HG03520 (cell line): ENCODE measurements at regions not wholly inside any gene's neighbourhood (a gene's known extent, or its start where the extent isn't known, plus 50 kb on each side); places are given as distances from the start of the nearest gene placed in this dataset.
A peak's percentile ranks its signal among the peaks of the same experiment; 100 is the strongest.

Source experiments
- ATAC-seq: cut with Tn5 transposase; IDR thresholded peaks from one replicate; pipeline ENCODE4 v1.9.1; 2021; ENCODE audit warnings: mild to moderate bottlenecking, moderate library complexity; ENCODE audit not compliant: unreplicated experiment

DNA sequence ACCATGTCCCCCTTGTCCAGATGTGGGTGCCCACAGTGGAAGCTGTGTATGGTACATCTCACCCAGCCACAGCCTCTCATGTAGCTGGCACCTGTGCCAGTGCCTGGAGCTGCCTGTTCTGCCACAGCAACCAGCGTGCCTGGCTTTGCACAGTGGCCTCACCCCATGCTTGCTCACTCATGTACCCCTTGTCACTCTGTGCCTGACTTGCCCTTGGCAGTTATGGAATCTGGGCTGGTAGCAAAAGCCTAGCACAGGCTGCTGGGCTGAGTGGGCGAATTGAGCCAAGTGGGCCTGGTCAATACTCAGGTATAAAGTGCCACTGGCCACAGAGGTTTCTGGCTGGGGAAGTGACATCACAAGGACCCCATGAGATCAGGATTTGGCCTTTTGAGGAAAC, 264.2 kb downstream of the INSC start:
- no peak for ATAC-seq

DNA sequence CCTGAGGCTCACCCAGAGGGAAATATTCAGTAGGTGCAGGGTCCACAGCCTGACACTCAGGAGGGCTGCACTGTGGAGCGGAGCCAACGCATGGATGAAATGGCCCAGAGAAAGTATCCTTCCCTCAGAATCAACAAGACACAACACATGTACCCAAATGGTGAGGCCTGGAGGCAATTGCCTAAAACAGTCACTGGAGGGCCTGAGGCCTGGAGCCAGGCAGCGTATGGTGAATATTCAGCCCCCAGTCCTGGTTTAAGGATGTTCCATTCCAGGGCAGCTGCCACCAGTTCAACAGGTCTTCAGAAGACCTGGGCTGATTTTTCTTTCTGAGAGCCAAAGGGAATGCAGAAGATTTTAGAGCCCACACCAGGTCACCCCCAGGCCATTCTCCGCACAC, 264.8 kb downstream of the INSC start:
- ATAC-seq, result no peak

DNA sequence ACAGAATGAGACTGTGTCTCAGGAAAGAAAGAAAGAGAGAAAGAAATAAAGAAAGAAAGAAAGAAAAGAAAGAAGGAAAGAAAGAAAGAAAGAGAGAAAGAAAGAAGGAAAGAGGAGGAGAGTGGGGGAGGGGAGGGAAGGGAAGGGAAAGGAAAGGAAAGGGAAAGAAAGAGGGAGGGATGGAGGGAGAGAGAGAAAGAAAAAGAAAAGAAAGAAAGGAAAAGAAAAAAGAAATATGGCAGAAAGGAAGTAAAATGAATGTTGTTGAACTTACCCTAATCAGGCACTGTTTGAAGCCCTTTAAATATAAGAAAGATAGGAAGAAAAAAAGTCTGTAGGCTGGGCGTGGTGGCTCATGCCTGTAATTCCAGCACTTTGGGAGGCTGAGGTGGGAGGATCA, 276.1 kb downstream of the INSC start:
- ATAC-seq, result no peak

DNA sequence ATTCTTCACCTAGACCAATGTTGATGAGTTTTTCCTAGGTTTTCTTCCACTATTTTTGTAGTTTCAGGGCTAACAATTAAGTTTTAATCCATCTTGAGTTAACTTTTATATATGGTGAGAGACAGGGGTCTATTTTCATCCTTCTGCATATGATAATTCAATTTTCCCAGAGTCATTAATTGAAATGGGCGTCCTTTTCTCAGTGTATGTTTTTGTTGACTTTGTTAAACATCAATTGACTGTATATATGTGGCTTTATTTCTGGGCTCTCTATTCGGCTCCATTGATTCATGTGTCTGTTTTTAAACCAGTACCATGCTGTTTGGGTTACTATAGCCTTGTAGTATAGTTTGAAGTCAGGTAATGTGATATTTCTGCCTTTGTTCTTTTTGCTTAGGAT, 282.1 kb downstream of the INSC start:
- ATAC-seq, result no peak

DNA sequence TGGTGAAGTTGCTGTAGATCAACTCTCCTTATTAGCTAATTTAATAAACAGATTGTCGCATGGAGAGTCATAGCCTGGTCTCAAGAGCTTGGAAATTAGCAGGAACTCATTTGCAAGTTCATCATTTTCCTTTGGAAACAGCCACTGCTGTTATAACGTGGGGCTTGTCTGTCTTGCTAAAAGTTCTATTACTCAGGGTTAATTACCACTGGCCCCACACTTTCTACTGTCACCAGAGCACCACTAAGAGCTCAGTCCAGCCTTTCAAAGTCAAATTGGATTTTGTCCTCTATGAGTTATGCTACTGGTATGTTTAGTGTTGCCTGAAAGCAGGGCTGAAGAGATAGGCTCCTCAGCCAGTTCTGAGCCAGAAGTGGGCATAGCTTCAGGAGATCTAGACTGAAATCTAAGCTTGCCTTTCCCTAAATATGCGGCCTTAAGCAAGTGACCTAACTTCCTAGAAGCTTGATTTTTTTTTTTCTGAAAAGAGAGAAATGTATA, 292.2 kb downstream of the INSC start:
- ATAC-seq, result no peak

DNA sequence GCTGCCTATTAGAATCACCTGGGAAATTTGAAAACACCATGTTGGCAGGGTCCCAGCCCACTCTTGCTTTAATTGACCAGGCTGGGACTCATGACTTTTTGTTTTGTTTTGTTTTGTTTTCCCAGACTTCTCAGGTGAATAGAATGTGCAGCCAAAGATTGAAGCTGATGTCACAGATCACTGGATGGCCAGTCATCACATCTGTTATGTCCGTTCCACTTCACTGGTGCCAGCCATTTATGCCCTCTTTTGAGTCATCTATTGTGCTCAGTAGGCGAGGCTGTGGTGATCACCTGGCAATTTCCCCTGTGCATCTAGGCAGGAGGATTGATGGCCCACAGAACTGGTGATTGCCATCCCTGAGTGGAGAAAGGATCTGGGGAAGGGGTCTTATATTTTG, 297.3 kb downstream of the INSC start:
- peak; percentile 60 for ATAC-seq

DNA sequence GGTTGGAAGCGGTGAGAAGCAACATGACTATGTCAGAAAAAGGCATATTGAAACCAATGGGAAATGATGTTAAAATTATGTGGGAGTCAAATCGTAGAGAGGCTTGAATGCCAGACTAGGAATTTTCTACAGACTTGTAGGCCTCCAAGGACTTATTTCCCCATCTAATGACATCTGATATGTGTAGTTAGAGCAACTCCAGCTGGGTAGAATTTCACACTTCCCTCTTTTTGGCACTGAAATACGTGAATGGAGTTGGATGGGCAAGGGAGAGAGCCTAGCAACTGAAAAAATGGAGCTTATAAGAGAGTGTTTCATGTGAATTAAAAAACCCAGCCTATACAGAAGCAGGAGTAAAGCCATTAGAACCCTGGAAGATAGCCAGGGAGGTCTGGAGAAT, 304.2 kb downstream of the INSC start:
- no peak for ATAC-seq

DNA sequence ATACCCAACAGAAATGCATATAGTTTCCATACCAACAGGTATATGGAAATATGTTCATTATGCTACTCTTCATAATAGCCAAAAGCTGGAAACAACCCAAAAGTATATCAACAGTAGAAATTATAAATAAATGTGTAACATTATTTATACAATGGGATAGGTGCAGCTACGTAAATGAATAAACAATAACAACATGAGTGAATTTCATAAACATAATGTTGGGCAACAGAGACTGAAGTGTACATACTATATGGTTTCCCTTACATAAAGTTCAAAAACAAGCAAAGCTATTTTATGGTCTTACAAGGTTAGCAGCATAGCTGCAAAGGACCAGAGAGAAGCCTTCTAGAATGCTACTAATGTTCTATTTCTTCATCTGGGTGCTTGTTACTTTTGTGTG, 305.0 kb downstream of the INSC start:
- ATAC-seq, result no peak

DNA sequence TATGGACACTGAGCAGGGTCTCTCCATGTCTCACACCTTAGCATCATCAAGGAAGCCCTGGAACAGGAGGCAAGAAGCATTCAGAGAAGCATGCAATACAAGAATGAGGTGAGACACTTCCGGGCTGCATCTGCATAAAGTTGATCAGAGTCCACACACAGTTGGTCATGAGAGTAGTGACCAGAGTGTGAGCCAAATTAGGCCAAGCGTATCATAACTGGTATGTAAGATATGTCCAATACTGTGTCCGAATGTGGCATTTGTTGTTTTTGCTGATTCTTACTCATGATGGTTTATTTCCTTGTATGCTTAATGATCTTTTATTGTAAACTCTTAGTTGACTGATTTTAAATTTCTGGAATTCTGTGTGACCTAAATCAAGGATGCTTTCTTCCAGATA, 315.7 kb downstream of the INSC start:
- ATAC-seq, result no peak

DNA sequence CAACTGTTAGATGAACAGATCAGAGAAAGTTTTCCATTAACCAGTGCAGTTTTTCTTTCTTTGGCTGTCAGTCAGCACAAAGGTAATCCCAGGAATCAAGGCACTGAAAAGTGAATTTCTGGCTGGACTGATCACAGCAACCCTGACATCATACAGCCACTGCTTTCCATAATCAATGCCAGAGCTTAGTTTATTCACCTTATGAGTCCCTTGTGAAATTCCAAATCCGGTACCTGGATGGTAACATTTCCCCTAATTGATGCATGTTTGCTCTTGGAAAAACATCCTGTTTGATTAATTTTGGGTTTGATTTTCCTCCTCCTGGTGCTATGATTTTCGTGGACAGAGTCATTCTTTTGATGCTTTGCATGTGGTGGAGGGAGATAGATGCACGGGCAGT, 319.8 kb downstream of the INSC start:
- no peak for ATAC-seq

DNA sequence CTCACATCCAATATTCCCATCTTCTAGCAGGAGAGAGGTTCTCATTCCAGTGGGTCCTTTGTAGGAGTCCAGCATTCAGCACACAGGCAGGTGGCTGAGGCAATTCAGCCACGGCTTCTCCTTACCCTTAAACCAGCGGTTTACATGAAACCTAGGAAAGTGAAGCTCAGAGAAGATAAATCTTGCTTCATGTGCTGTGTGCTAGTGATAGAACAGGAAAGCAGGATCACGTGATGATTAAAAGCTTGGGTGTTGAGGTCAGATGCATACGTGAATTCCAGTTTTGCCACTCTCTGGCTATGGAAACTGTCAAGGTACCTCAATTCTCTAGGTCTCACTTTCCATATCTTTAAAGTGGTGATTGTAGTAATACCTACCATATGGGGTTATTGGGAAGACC, 331.6 kb downstream of the INSC start:
- ATAC-seq, result no peak

DNA sequence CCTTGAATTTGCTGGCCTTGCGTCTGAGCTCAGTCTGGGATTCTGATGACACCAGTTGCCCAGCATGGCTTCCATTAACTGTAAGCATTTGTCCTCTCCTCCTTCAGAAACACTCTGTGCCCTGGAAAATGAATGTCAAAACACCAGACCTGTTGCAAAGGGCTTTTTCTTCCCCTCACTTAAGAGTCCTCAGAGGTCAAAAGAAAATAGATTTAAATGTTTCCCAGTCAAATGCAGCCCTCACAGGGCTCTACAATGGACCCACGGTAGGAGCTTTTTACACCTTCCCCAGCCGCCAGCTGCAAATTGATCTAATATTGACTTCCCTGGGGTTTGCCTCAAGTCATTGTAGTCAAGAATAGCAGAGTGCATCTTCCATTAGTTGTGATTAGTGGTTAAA, 332.2 kb downstream of the INSC start:
- ATAC-seq, result no peak

DNA sequence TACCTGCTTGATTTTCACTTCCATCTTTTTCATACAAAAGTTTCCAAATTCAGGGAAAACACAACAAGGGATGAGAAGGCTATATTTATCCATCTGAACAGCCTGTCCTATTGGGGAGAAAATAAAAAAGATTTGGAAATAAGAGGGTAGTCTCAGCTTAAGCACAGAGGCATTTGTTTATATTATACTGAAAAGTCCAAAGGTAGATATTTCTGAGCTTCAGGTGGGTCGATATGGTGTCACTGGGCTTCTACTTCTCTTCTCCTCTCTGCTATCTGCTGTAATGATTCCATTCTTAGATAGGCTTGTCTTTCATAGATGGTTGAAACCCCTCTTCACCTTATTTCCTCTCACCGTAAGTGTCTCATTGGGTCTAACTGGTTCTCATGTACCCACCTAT, 337.0 kb downstream of the INSC start:
- no peak for ATAC-seq

DNA sequence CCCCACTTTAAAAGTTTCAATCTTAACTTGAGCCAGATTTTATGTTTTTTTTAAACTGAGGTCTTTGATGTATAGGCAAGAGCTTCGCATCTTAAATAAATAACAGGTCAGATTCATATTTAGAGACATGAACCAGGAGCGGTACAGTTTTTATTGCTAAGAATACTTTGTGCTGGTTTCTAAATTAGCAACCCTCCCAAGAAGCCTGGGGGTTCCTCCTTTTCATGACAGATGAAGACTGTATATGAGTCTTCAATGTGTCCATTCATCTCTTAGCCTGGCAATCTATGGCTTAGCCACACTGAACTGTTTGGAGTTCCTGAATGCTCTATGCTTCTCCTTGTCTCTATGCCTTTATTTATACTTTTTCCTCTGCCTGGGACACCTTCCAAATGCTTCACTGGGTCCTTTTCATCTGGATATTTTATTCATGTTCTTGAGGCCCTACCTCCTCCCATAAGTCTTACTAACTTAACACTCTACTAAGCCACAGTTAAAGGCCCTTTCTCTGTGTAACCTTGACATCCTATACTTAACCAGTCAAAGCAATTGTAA, 338.6 kb downstream of the INSC start:
- no peak for ATAC-seq

DNA sequence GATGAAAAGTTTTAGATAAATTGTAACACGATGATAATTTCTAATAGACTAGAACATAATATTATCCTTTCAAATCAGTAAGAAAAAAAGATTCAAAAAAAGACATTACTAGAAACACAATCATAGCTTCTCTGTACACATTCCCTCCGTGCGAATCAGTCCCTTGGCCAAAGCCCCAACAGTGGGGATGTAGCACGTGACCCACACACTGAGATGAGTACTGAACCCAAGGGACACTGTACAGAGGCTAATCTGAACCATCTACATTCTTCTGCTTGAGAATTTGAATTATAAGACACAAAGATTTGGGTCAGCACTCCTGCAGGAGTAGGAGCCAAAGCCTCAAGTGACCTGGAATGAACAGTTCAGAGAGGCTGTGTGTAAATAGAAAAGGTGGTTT, 353.7 kb downstream of the INSC start:
- ATAC-seq, result no peak

DNA sequence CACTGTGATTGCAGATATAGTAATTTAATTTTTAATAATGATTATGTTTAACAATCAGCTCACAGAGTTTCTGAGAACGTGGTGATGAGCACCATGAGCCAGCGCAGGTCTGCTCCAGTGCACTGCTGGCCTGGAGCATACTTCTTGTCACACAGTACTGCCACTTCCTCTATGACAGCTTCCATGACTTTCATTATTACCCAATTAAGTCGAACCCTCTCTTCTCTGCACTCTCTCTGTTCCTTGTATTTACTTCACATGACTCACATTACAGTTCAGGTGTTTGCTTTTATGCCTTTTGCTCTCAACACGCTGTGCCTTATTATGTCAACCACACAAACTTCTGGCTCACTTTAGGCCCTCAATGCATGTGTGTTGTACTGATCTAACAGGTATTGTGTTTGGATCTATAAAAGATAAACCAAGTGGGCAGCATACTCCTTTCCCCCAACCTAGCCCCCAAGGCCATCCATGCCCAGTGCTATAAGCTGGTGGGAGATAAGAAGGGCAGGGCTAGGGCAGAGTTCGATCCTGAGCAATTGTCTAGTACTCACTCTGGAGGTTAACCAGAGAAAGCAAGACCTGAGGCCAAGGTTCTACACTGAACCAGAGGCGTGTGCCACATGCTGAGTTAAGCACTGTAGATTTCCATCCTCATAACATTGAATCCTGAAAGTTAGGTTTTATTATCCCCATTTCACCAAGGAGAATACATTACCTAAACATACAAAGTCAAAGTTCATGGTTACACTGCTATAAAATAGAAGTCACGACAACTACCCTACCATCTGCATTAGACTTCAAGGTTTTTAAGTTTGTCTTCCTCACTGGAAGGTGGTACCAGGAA, 356.5 kb downstream of the INSC start:
- peak; percentile 46 for ATAC-seq

DNA sequence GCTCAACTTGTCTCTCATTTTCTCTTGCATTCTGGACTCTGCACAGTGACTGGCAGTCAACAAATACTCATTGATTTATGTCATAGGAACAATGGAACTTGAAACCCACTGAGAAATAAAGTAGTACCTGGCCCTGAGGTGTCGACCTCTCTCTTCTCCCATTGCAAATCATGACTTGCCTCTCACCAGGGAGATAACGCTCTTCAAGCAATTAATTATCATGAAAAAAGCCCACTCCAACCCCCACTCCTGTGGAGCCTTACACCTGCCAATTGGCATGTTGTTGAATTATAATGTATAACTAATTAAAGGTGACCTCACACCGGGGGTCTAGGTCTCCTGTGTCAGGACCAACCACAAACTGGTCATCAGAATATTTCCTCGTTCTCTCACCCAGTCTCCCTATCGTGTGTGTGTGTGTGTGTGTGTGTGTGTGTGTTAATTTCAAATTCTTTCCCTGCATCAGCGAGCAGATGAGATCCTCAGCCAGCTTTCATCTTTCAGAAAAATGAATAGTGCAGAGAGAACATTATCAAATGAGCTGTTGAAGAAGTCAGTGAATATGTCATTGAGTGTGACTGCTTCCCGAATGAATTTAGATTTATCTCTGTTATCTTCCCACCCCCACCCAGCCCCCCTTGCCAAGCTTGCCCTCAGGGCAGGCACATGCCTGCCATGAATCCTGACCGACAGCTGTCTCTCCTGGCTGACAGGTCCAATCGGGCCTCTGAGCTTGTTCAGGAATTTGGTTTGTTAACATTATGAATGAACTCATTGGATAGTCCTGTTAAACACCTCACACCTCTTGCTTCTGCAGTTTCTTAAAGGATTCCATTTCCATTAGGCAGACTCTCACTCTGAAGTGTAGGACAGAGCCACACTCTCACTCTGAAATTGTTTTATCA, 357.4 kb downstream of the INSC start:
- ATAC-seq, result no peak

DNA sequence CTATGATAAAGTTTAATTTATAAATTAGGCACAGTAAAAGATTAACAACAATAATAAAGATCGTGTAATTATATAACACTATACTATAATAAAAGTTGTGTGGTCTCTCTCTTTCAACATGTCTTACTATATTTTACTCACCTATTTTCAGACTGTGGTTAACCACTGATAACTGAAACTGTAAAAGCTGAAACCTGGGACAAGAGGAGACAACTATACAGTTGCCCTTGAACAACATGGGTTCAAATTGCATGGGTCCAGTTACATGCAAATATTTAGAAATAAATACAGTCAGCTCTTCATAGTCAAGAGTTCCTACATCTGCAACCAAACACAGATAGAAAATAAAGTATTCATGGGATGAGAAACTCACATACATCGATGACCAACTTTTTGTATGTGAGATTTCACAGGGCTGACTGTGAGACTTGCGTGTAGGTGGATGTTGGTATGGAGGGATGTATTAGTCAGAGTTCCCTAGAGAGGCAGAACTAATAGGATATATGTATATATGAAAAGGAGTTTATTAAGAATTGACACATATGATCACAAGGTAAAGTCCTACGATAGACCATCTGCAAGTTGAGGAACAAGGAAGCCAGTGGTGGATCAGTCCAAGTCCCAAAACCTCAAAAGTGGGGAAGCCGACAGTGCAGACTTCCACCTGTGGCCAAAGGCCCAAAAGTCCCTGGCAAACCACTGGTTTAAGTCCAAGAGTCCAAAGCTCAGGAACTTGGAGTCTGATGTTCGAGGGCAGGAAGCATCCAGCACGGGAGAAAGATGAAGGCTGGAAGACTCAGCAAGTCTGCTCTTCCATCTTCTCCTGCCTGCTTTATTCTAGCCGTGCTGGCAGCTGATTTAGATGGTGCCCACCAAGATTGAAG, 359.5 kb downstream of the INSC start:
- peak; percentile 79 for ATAC-seq

DNA sequence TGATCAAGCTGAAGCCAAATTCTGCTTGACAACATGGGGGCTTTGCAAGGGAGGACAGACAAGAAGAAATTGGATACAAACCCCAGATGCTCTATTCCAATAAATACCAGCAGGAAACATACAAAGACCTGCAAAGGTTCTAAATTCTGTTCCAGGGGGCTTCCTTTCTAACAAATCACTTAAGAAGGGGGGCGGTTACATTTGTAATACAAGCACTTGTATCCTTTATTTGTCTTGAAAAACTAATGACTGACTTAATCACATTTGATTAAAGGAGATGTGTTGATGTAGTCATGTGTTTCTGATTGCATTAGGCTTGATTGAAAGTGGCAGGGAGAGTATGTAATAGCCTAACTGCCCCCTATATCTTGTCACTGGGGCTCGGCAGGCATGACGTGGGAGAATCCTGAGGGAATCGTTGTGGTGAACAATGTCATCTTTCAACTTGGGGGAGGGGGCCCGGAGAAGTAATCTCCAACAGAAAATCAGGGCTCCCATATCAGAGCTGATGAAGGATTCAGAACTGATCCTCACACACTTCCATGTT, 361.7 kb downstream of the INSC start:
- no peak for ATAC-seq

DNA sequence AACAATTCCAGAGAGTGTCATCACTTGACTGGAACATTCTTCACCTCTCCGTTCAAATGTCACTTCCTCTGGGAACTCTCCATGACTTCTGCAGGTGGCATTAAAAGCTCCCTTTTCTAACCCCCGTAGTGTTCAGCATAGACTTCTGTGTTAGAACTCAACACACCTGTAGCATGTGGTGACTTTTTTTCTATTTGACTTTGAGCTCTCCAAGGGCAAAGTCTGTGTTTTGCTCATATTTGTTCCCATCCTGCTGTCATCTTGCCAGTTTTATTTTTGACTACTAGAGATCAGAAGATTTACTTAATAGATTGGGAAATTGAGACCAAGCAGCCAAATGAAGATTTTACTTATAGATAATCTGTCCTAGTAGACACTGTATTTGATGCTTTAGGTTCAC, 367.1 kb downstream of the INSC start:
- no peak for ATAC-seq
